NT2/D1 (cell line): ENCODE measurements at regions not wholly inside any gene's neighbourhood (a gene's known extent, or its start where the extent isn't known, plus 50 kb on each side); places are given as distances from the start of the nearest gene placed in this dataset.

ENCODE experiments used
- SUZ12 ChIP-seq: IDR thresholded peaks from 2 replicates; pipeline ENCODE4 v1.6.1; 2011; ENCODE audit not compliant: insufficient read length, insufficient read depth; ENCODE audit errors: extremely low read depth
- YY1 ChIP-seq: IDR thresholded peaks from 2 replicates; pipeline ENCODE4 v1.6.1; 2011; ENCODE audit not compliant: insufficient read length, insufficient read depth
- ZNF274 ChIP-seq: IDR thresholded peaks from 2 replicates; pipeline ENCODE4 v1.6.1; 2011; ENCODE audit warnings: mild to moderate bottlenecking, low read depth, low read length

DNA sequence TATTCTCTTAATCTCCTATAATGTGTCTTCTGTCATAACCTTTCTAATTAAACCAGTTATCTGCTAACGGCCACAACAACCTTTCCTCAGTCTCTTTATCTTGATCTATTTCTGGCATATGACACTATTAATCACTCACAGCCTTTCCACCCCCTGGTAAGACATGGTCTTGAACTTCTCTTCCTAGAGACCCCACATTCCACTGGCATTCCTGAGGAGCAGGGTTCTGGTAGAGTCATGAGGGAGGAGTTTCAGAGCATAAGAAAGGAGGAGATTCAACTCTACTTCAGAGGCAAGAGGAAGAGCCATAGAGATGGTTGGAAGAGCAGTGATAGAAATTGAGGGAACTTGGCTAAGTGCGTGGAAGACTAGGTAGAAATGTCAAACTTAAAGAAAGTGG is 325.6 kb downstream of the BLID start:
- TF ChIP-seq YY1 (no peak), SUZ12 (no peak), ZNF274 (no peak)
